ENCODE measurements at regions not wholly inside any gene's neighbourhood (a gene's known extent, or its start where the extent isn't known, plus 50 kb on each side); places are given as distances from the start of the nearest gene placed in this dataset.

- DNase-seq = no peak
- no peak for ATAC-seq
- intact Hi-C loops (cut with DNase I, micrococcal nuclease) = no loop called here
Measured at GRCh38 chr2:234747833-234748559, 203.8 kb upstream of the SH3BP4 start.

GRCh38 chr2:234747032-234747431, 204.8 kb upstream of the SH3BP4 start:
- intact Hi-C loops (cut with DNase I, micrococcal nuclease) = no loop called here
- DNase-seq (no peak), ATAC-seq (no peak)

GRCh38 chr2:234745347-234745746, 206.5 kb upstream of the SH3BP4 start:
- intact Hi-C loops (cut with DNase I, micrococcal nuclease) = no loop called here
- no peak for DNase-seq

GRCh38 chr2:234741976-234742375, 209.8 kb upstream of the SH3BP4 start:
- DNase-seq (no peak), ATAC-seq (no peak)
- intact Hi-C loops (cut with DNase I, micrococcal nuclease) = no loop called here

More at GRCh38 chr2:234745347-234745746, 206.5 kb upstream of the SH3BP4 start:
- no peak for ATAC-seq

GRCh38 chr2:234739061-234739460, 212.8 kb upstream of the SH3BP4 start:
- ATAC-seq (no peak), DNase-seq (no peak)
- intact Hi-C loops (cut with DNase I, micrococcal nuclease) = no loop called here

- no peak for DNase-seq
- intact Hi-C loops (cut with DNase I, micrococcal nuclease) = no loop called here
- ATAC-seq = no peak
Measured at GRCh38 chr2:234735829-234736228, 216.0 kb upstream of the SH3BP4 start.

GRCh38 chr2:234733795-234734600, 217.8 kb upstream of the SH3BP4 start:
- DNase-seq (no peak), ATAC-seq (peak; percentile 63)
- intact Hi-C loops (cut with DNase I, micrococcal nuclease) = no loop called here

GRCh38 chr2:234733093-234733489, 218.7 kb upstream of the SH3BP4 start:
- intact Hi-C loops (cut with DNase I, micrococcal nuclease) = no loop called here
- no peak for ATAC-seq
- DNase-seq = no peak

- intact Hi-C loops (cut with DNase I, micrococcal nuclease) = no loop called here
- no peak for ATAC-seq
- no peak for DNase-seq
Measured at GRCh38 chr2:234732404-234733092, 219.3 kb upstream of the SH3BP4 start.

- no peak for ATAC-seq
- intact Hi-C loops (cut with DNase I, micrococcal nuclease) = no loop called here
- no peak for DNase-seq
Measured at GRCh38 chr2:234731236-234731635, 220.6 kb upstream of the SH3BP4 start.

GRCh38 chr2:234730066-234730640, 221.7 kb upstream of the SH3BP4 start:
- ATAC-seq (no peak), DNase-seq (no peak)
- intact Hi-C loops (cut with DNase I, micrococcal nuclease) = no loop called here

- intact Hi-C loops (cut with DNase I, micrococcal nuclease) = no loop called here
- ATAC-seq (peak; percentile 80), DNase-seq (peak in 1 of 2 donors; percentile 32)
Measured at GRCh38 chr2:234725528-234726264, 226.1 kb upstream of the SH3BP4 start.

GRCh38 chr2:234724850-234725249, 227.0 kb upstream of the SH3BP4 start:
- ATAC-seq (peak; percentile 85), DNase-seq (peak in 1 of 2 donors; percentile 9)
- intact Hi-C loops (cut with DNase I, micrococcal nuclease) = no loop called here

GRCh38 chr2:234723400-234723799, 226.5 kb upstream of the ARL4C start:
- intact Hi-C loops (cut with DNase I, micrococcal nuclease) = no loop called here
- ATAC-seq = no peak
- no peak for DNase-seq

- ATAC-seq = no peak
- DNase-seq = no peak
- intact Hi-C loops (cut with DNase I, micrococcal nuclease) = no loop called here
Measured at GRCh38 chr2:234722176-234722575, 225.3 kb upstream of the ARL4C start.

GRCh38 chr2:234719116-234719716, 222.3 kb upstream of the ARL4C start:
- no peak for ATAC-seq
- no peak for DNase-seq
- intact Hi-C loops (cut with DNase I, micrococcal nuclease) = no loop called here

- intact Hi-C loops (cut with DNase I, micrococcal nuclease) = no loop called here
- ATAC-seq (no peak), DNase-seq (no peak)
Measured at GRCh38 chr2:234716271-234716670, 219.4 kb upstream of the ARL4C start.

- intact Hi-C loops (cut with DNase I, micrococcal nuclease) = no loop called here
- no peak for DNase-seq
- ATAC-seq = no peak
Measured at GRCh38 chr2:234715671-234716250, 218.9 kb upstream of the ARL4C start.
